H1 (cell line): ENCODE measurements at regions not wholly inside any gene's neighbourhood (a gene's known extent, or its start where the extent isn't known, plus 50 kb on each side); places are given as distances from the start of the nearest gene placed in this dataset.

Source experiments
- CTCF ChIA-PET: fragments of 300-600 bp; sonication (Branson Sonifier 250); formaldehyde crosslinking; loops from one replicate; lab custom pipeline; 2021; ENCODE audit not compliant: partially characterized antibody; lab: Charles Lee
- POLR2A ChIA-PET: fragments of 300-600 bp; sonication (Branson Sonifier 250); formaldehyde crosslinking; loops from one replicate; lab custom pipeline; 2021; ENCODE audit warnings: inconsistent platforms; ENCODE audit not compliant: partially characterized antibody; lab: Charles Lee
- DNase-seq, 2 experiments: peaks; one replicate each; pipeline versions ENCODE4 v3.0.0 to v3.0.0-alpha.2; 2010 to 2022; ENCODE audit warnings: low spot score in 2 of 2, low read depth in 1 of 2, mixed read lengths in 1 of 2
- FAIRE-seq: peaks from 2 replicates; lab custom pipeline; 2011; peaks lifted over from hg19 to GRCh38; lab: Jason Lieb, UNC
- H2AFZ ChIP-seq: 2 replicates; pipeline ENCODE4 v1.8.1; 2012; ENCODE audit warnings: low read length, inconsistent platforms
- H2AK5ac ChIP-seq: 2 replicates; pipeline ENCODE4 v1.6.1; 2013; ENCODE audit warnings: low read depth, low read length
- H2BK120ac ChIP-seq: replicated peaks from 2 replicates; pipeline ENCODE3; 2013; ENCODE audit warnings: low read depth, low read length, inconsistent platforms
- H2BK12ac ChIP-seq: 2 replicates; pipeline ENCODE4 v1.6.1; 2013; ENCODE audit warnings: low read depth, low read length
- H2BK15ac ChIP-seq: 2 replicates; pipeline ENCODE4 v1.6.1; 2013; ENCODE audit warnings: low read length
- H2BK20ac ChIP-seq: 2 replicates; pipeline ENCODE4 v1.6.1; 2013; ENCODE audit warnings: low read length
- H2BK5ac ChIP-seq: 2 replicates; pipeline ENCODE4 v1.6.1; 2013; ENCODE audit warnings: low read depth, low read length
- H3K14ac ChIP-seq: 2 replicates; pipeline ENCODE4 v1.6.1; 2013; ENCODE audit warnings: inconsistent platforms; ENCODE audit not compliant: insufficient read length
- H3K18ac ChIP-seq: 2 replicates; pipeline ENCODE4 v1.6.1; 2013; ENCODE audit warnings: low read length; ENCODE audit errors: extremely low read depth
- H3K23ac ChIP-seq: 2 replicates; pipeline ENCODE4 v1.6.1; 2013; ENCODE audit warnings: inconsistent platforms; ENCODE audit not compliant: insufficient read length
- H3K23me2 ChIP-seq: 2 replicates; pipeline ENCODE4 v1.6.1; 2013; ENCODE audit warnings: low read depth, low read length
- H3K27ac ChIP-seq: 2 replicates; pipeline ENCODE4 v1.6.1; 2011; ENCODE audit warnings: low read depth, low read length, inconsistent platforms
- H3K27me3 ChIP-seq, 4 experiments: replicated peaks in 1 of 4; 1 replicate in 1 of 4; 2 replicates in 3 of 4; pipeline versions ENCODE4 v1.6.1 to v1.8.1; 2011 to 2013; ENCODE audit warnings: low read length in 3 of 4, mild to moderate bottlenecking in 3 of 4, inconsistent platforms in 2 of 4, mixed read lengths in 2 of 4, moderate library complexity in 1 of 4; ENCODE audit not compliant: control insufficient read depth in 3 of 4, insufficient read depth in 3 of 4; ENCODE audit errors: extremely low read depth in 1 of 4
- H3K36me3 ChIP-seq, 4 experiments: 2 replicates each; pipeline versions ENCODE4 v1.6.1 to v1.8.1; 2011 to 2013; ENCODE audit warnings: mild to moderate bottlenecking in 4 of 4, low read length in 3 of 4, moderate library complexity in 2 of 4, control low read depth in 1 of 4, inconsistent platforms in 1 of 4; ENCODE audit not compliant: insufficient read depth in 4 of 4, control insufficient read depth in 2 of 4
- H3K4ac ChIP-seq: replicated peaks from 2 replicates; pipeline ENCODE3; 2013; ENCODE audit warnings: low read length, low read depth, mixed read lengths, inconsistent platforms; ENCODE audit not compliant: insufficient read length
- H3K4me1 ChIP-seq, 4 experiments: replicated peaks in 1 of 4; 1 replicate in 1 of 4; 2 replicates in 3 of 4; pipeline versions ENCODE4 v1.6.1 to v1.8.1; 2011 to 2013; ENCODE audit warnings: low read length in 3 of 4, inconsistent platforms in 2 of 4, mixed read lengths in 1 of 4; ENCODE audit not compliant: insufficient read depth in 4 of 4, control insufficient read depth in 3 of 4
- H3K4me2 ChIP-seq, 2 experiments: 2 replicates each; pipeline versions ENCODE4 v1.6.1 to v1.8.1; 2011 to 2013; ENCODE audit warnings: low read depth in 2 of 2, low read length in 2 of 2, control low read depth in 1 of 2, inconsistent platforms in 1 of 2, mild to moderate bottlenecking in 1 of 2; ENCODE audit not compliant: insufficient read depth in 1 of 2
- H3K4me3 ChIP-seq, 4 experiments: fragments of 200-600, 300-600 bp in 1 of 4; sonication (generic), shearing (Covaris generic), sonication (Bioruptor Twin) in 1 of 4; 2 replicates each; pipeline versions ENCODE4 v1.5.1 to v1.8.1; 2011 to 2016; ENCODE audit warnings: low read length in 4 of 4, low read depth in 3 of 4, control low read depth in 2 of 4, inconsistent platforms in 2 of 4, mild to moderate bottlenecking in 2 of 4, mixed read lengths in 1 of 4, moderate library complexity in 1 of 4; ENCODE audit not compliant: insufficient read depth in 2 of 4; ENCODE audit errors: extremely low read depth in 1 of 4
- H3K56ac ChIP-seq: replicated peaks from 2 replicates; pipeline ENCODE3; 2013; ENCODE audit warnings: low read depth, mild to moderate bottlenecking, mixed read lengths, low read length, inconsistent platforms; ENCODE audit not compliant: insufficient read length
- H3K79me1 ChIP-seq: 2 replicates; pipeline ENCODE4 v1.6.1; 2013; ENCODE audit warnings: low read depth, low read length, control low read depth
- H3K79me2 ChIP-seq, 2 experiments: 2 replicates each; pipeline versions ENCODE4 v1.6.1 to v1.8.1; 2012 to 2013; ENCODE audit warnings: low read length in 2 of 2, mild to moderate bottlenecking in 2 of 2, inconsistent platforms in 1 of 2; ENCODE audit not compliant: insufficient read depth in 2 of 2, control insufficient read depth in 1 of 2
- H3K9ac ChIP-seq, 4 experiments: replicated peaks in 1 of 4; 1 replicate in 1 of 4; 2 replicates in 3 of 4; pipeline versions ENCODE4 v1.6.1 to v1.8.1; 2011 to 2013; ENCODE audit warnings: low read depth in 3 of 4, low read length in 3 of 4, control low read depth in 2 of 4, mild to moderate bottlenecking in 2 of 4, moderate library complexity in 2 of 4, inconsistent platforms in 1 of 4; ENCODE audit errors: extremely low read depth in 1 of 4
- H3K9me3 ChIP-seq, 2 experiments: 2 replicates each; pipeline versions ENCODE4 v1.6.1 to v1.8.1; 2012 to 2013; ENCODE audit warnings: mild to moderate bottlenecking in 2 of 2, moderate library complexity in 2 of 2, control low read depth in 1 of 2, inconsistent platforms in 1 of 2, low read depth in 1 of 2, low read length in 1 of 2, mixed read lengths in 1 of 2; ENCODE audit not compliant: insufficient read depth in 2 of 2
- H4K20me1 ChIP-seq, 2 experiments: replicated peaks in 1 of 2; 2 replicates each; pipeline versions ENCODE3 to v1.8.1; 2011 to 2013; ENCODE audit warnings: inconsistent platforms in 2 of 2, low read length in 2 of 2, mild to moderate bottlenecking in 1 of 2; ENCODE audit not compliant: insufficient read depth in 2 of 2, control insufficient read depth in 1 of 2
- H4K5ac ChIP-seq: 2 replicates; pipeline ENCODE4 v1.6.1; 2013; ENCODE audit warnings: low read length, low read depth, mixed read lengths, inconsistent platforms; ENCODE audit not compliant: insufficient read length
- H4K8ac ChIP-seq: 2 replicates; pipeline ENCODE4 v1.8.0; 2013; ENCODE audit warnings: mild to moderate bottlenecking, moderate library complexity, low read length, inconsistent platforms; ENCODE audit not compliant: insufficient read depth; ENCODE audit errors: extremely low read depth
- H4K91ac ChIP-seq: replicated peaks from 2 replicates; pipeline ENCODE3; 2013; ENCODE audit warnings: low read length, mixed read lengths, inconsistent platforms; ENCODE audit not compliant: insufficient read length
- BACH1 ChIP-seq: IDR thresholded peaks from 2 replicates; pipeline ENCODE4 v1.6.1; 2012; ENCODE audit warnings: low read length, improper control_type of control experiment
- BRCA1 ChIP-seq: IDR thresholded peaks from 2 replicates; pipeline ENCODE4 v1.6.1; 2012; ENCODE audit warnings: low read depth, low read length, improper control_type of control experiment
- CBX5 ChIP-seq: fragments of 300-800, 300-1000 bp; sonication (generic); IDR thresholded peaks from 2 replicates; pipeline ENCODE4 v1.7.1; 2016; ENCODE audit warnings: antibody characterized with exemption, low read length, low read depth
- EGR1 ChIP-seq: IDR thresholded peaks from 2 replicates; pipeline ENCODE4 v1.6.1; 2011; ENCODE audit warnings: low read depth, low read length, borderline replicate concordance
- HDAC6 ChIP-seq: IDR thresholded peaks from one replicate; pipeline ENCODE4 v1.7.1; 2012; ENCODE audit warnings: low read depth, mild to moderate bottlenecking, inconsistent platforms, low read length, moderate library complexity
- RXRA ChIP-seq: IDR thresholded peaks from 2 replicates; pipeline ENCODE4 v1.6.1; 2011; ENCODE audit warnings: low read depth, mild to moderate bottlenecking, low read length, moderate library complexity; ENCODE audit not compliant: insufficient read depth
- SIRT6 ChIP-seq: IDR thresholded peaks from one replicate; pipeline ENCODE4 v1.7.1; 2012; ENCODE audit warnings: low read length, inconsistent platforms
- SIX5 ChIP-seq: IDR thresholded peaks from 2 replicates; pipeline ENCODE4 v1.6.1; 2011; ENCODE audit warnings: mild to moderate bottlenecking, low read depth, low read length
- TAF1 ChIP-seq: IDR thresholded peaks from 2 replicates; pipeline ENCODE4 v1.6.1; 2011; ENCODE audit warnings: mild to moderate bottlenecking, low read depth, low read length
- TCF12 ChIP-seq: IDR thresholded peaks from 2 replicates; pipeline ENCODE4 v1.6.1; 2011; ENCODE audit warnings: low read depth, mild to moderate bottlenecking, low read length
- WGBS, 2 experiments: shearing (Covaris generic) in 1 of 2; methylation state at CpG; one replicate each; pipeline versions ENCODE4 v1.1.6 to v1.1.7; 2013 to 2015; ENCODE audit warnings: low lambda C conversion rate in 2 of 2, mixed read lengths in 2 of 2, inconsistent platforms in 1 of 2, low coverage in 1 of 2, missing lambda C conversion rate in 1 of 2; ENCODE audit not compliant: insufficient replicate concordance in 2 of 2, insufficient coverage in 1 of 2, insufficient read length in 1 of 2; ENCODE audit errors: extremely low coverage in 1 of 2, missing lambda C conversion rate in 1 of 2; 5-methylcytosine and 5-hydroxymethylcytosine counted together
- TF ChIP-seq, protein P1 (sequence below): IDR thresholded peaks from 2 replicates; pipeline ENCODE4 v1.6.1; 2012; ENCODE audit warnings: inconsistent platforms

DNA sequence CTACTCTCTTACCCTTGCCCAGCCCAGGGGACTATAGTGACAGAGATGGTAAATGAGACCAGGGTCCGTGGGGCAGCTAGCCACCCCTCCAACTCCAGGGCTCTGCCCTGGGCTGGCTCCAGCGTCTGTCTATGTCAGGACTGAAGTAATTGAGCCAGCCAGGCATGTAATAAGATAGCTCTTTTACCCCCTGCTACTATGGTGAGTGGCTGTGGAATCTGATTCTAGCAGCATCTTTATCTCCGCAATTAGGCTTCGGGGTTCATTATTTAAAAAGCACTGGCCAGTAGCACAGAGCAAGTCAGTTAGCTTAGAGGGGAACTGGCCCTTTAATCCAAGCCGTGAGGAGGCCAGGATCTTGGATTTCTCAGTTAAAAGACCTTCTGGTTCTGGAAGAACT, 123.3 kb upstream of the RAI2 start:
- FAIRE-seq = no peak
- H2AK5ac ChIP-seq = no peak overlapping the region
- no peak overlapping the region for H2BK12ac ChIP-seq
- no peak overlapping the region for H4K5ac ChIP-seq
- CTCF ChIA-PET = interaction anchor here (0.7 kb wide), 1 partner anchor 225 kb away, joined by 3 read pairs; no protein-coding TSS in a partner anchor
- H3K79me1 ChIP-seq = no peaks in the 10 kb centered on the region
- H3K56ac ChIP-seq = no peak overlapping the region
- no peak overlapping the region for H4K8ac ChIP-seq
- no peak overlapping the region for H3K4ac ChIP-seq
- no peaks in the 10 kb centered on the region for H3K9me3 ChIP-seq
- H2BK120ac ChIP-seq = no peak overlapping the region
- no peak overlapping the region for H2BK20ac ChIP-seq
- WGBS, 2 experiments = 100% methylated on average over 3 of the region's 5 CpGs; no CpG with 5 or more reads in 1 of the 2 experiments
- DNase-seq = no peak
- H3K27me3 ChIP-seq = no peaks in the 10 kb centered on the region
- H3K79me2 ChIP-seq = no peaks in the 10 kb centered on the region
- H4K20me1 ChIP-seq = no peaks in the 10 kb centered on the region
- H3K23ac ChIP-seq = no peak overlapping the region
- H3K14ac ChIP-seq = no peak overlapping the region
- POLR2A ChIA-PET = no interaction called here
- H2BK15ac ChIP-seq = no peak overlapping the region
- H3K9ac ChIP-seq = no peak overlapping the region
- H3K23me2 ChIP-seq = no peaks in the 10 kb centered on the region
- H3K18ac ChIP-seq = no peak overlapping the region
- no peaks in the 10 kb centered on the region for H3K36me3 ChIP-seq
- H3K4me2 ChIP-seq = no peak overlapping the region
- no peak overlapping the region for H4K91ac ChIP-seq
- H3K4me1 ChIP-seq = no peaks in the 10 kb centered on the region
- TF ChIP-seq, protein P1, sequence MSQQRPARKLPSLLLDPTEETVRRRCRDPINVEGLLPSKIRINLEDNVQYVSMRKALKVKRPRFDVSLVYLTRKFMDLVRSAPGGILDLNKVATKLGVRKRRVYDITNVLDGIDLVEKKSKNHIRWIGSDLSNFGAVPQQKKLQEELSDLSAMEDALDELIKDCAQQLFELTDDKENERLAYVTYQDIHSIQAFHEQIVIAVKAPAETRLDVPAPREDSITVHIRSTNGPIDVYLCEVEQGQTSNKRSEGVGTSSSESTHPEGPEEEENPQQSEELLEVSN = no peak
- no peak for TF ChIP-seq TAF1
- no peak for TF ChIP-seq RXRA
- TF ChIP-seq EGR1 = no peak
- TF ChIP-seq SIRT6 = no peak
- TF ChIP-seq TCF12 = no peak
- TF ChIP-seq HDAC6 = no peak
- TF ChIP-seq BACH1 = no peak
- TF ChIP-seq BRCA1 = no peak
- TF ChIP-seq SIX5 = no peak
- TF ChIP-seq CBX5 = no peak
- H2BK5ac ChIP-seq = no peak overlapping the region
- H2AFZ ChIP-seq = no peak overlapping the region
- H3K27ac ChIP-seq = no peak overlapping the region
- H3K4me3 ChIP-seq = no peak overlapping the region
